PC-3 (cell line): ENCODE measurements at regions not wholly inside any gene's neighbourhood (a gene's known extent, or its start where the extent isn't known, plus 50 kb on each side); places are given as distances from the start of the nearest gene placed in this dataset.
"Not testable (repeated sequence)": the region's sequence is repeated elsewhere in the genome, so short reads cannot be mapped to it uniquely, and the experiment has no call there.

Experiments used
- ATAC-seq: fragments of 200-7000 bp; cut with Tn5 transposase; 2 replicates; pipeline ENCODE4 v1.9.1; 2020; ENCODE audit warnings: mild to moderate bottlenecking, moderate library complexity
- BruUV-seq: library from RNA; stranded (reverse); fragments of 400-500 nt; replicated peaks from 2 replicates; lab custom pipeline; 2021; lab: Mats Ljungman, UMichigan
- CTCF ChIA-PET: fragments of 300-600 bp; sonication (Branson Sonifier 250); formaldehyde crosslinking; loops from one replicate; lab custom pipeline; 2022; ENCODE audit warnings: antibody characterized with exemption; lab: Charles Lee
- POLR2A ChIA-PET: fragments of 300-600 bp; sonication (Branson Sonifier 250); formaldehyde crosslinking; loops from one replicate; lab custom pipeline; 2022; ENCODE audit warnings: antibody characterized with exemption; ENCODE audit not compliant: unreplicated experiment; lab: Charles Lee
- DNase-seq: peaks from one replicate; pipeline ENCODE4 v3.0.0-alpha.2; 2015
- H2AFZ ChIP-seq: fragments of 300-600 bp; sonication (generic); 2 replicates; pipeline ENCODE4 v1.6.0; 2016; ENCODE audit warnings: antibody characterized with exemption, low read length
- H3F3A ChIP-seq: fragments of 300-600 bp; sonication (generic); one replicate; pipeline ENCODE4 v1.6.0; 2017; ENCODE audit warnings: antibody characterized with exemption, low read length, control low read depth, mild to moderate bottlenecking; ENCODE audit not compliant: unreplicated experiment
- H3K27ac ChIP-seq: fragments of 300-600 bp; sonication (generic); 2 replicates; pipeline ENCODE4 v1.5.1; 2016; ENCODE audit warnings: mild to moderate bottlenecking, low read length
- H3K27me3 ChIP-seq: fragments of 300-600 bp; sonication (generic); 2 replicates; pipeline ENCODE4 v1.6.1; 2016; ENCODE audit warnings: low read length, mixed read lengths
- H3K36me3 ChIP-seq: fragments of 300-600 bp; sonication (generic); 2 replicates; pipeline ENCODE4 v1.6.1; 2016; ENCODE audit warnings: low read depth, mixed run types, low read length, mixed read lengths
- H3K4me1 ChIP-seq: fragments of 300-600 bp; sonication (generic); 2 replicates; pipeline ENCODE4 v1.5.1; 2016; ENCODE audit warnings: low read length; ENCODE audit not compliant: insufficient read depth
- H3K4me2 ChIP-seq: fragments of 300-600 bp; sonication (generic); 2 replicates; pipeline ENCODE4 v1.6.0; 2016; ENCODE audit warnings: low read length
- H3K4me3 ChIP-seq: fragments of 300-600 bp; sonication (generic); 2 replicates; pipeline ENCODE4 v1.5.1; 2016; ENCODE audit warnings: mild to moderate bottlenecking, low read length, mixed read lengths
- H3K79me2 ChIP-seq: fragments of 300-600 bp; sonication (generic); 2 replicates; pipeline ENCODE4 v1.6.1; 2017; ENCODE audit warnings: low read length, mixed read lengths
- H3K9ac ChIP-seq: fragments of 300-600 bp; sonication (generic); 2 replicates; pipeline ENCODE4 v1.6.0; 2016; ENCODE audit warnings: mild to moderate bottlenecking, low read length
- H3K9me2 ChIP-seq: fragments of 300-600 bp; sonication (generic); replicated peaks from 2 replicates; pipeline ENCODE4 v1.6.1; 2016; ENCODE audit warnings: mixed run types, low read length, mixed read lengths
- H3K9me3 ChIP-seq: fragments of 300-600 bp; sonication (generic); 2 replicates; pipeline ENCODE4 v1.6.1; 2016; ENCODE audit warnings: low read length, mixed read lengths
- H4K20me1 ChIP-seq: fragments of 300-600 bp; sonication (generic); 2 replicates; pipeline ENCODE4 v1.6.1; 2016; ENCODE audit warnings: low read length, mixed read lengths
- EZH2 ChIP-seq: fragments of 300-600 bp; sonication (generic); IDR thresholded peaks from one replicate; pipeline ENCODE4 v1.6.1; 2017; ENCODE audit warnings: antibody characterized with exemption, mild to moderate bottlenecking, low read length; ENCODE audit not compliant: unreplicated experiment
- EZH2phosphoT487 ChIP-seq: fragments of 300-600 bp; sonication (generic); IDR thresholded peaks from 2 replicates; pipeline ENCODE4 v1.6.1; 2018; ENCODE audit warnings: mild to moderate bottlenecking, antibody characterized with exemption, low read length, borderline replicate concordance
- intact Hi-C: fragments of 100-400 bp; cut with micrococcal nuclease; formaldehyde crosslinking; loops from 2 replicates; pipeline ENCODE4 v1.9.0; 2023
- TF ChIP-seq, protein P1 (sequence below): fragments of 300-600 bp; sonication (generic); conservative IDR thresholded peaks from 2 replicates; pipeline ENCODE4 v1.5.1; 2017; ENCODE audit warnings: antibody characterized with exemption, low read depth, mild to moderate bottlenecking, low read length

DNA sequence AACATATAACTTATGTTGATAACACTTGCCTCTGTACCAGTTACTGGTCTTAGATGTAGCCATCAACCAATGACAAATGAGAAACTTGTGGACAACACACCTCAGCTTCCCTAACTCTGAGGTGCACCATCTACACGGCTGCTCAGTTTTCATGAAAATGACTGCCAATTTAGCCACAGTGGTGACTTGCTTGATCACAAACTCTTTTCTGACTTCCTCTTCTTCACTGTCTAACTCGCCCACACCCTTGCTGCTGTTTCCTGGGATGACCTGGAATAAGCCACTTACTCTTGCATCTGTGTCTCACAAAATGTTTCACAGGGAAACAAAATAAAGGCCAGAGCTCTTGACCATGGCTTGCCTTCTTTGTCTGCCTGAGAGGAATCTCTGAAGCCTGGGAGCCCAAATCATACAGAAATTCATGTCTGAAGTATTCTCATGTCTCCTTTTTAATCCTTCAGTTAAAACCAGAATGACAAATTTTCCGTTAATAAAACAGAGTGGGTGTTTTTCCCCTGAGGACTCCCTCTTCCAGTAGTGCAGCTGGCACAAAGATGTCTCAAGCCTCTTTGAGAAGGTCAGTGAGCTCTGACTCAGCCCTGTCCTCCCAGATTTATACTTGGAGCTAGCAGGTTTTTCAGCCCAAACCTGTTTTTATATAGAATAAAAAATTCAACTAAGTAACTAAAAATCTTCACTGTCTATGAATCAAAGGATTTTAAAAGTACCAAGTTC is 126.5 kb upstream of the PAM start:
- POLR2A ChIA-PET: interaction anchor here (0.6 kb wide), 1 partner anchor 53 kb away, joined by 4 read pairs; no protein-coding TSS in a partner anchor

DNA sequence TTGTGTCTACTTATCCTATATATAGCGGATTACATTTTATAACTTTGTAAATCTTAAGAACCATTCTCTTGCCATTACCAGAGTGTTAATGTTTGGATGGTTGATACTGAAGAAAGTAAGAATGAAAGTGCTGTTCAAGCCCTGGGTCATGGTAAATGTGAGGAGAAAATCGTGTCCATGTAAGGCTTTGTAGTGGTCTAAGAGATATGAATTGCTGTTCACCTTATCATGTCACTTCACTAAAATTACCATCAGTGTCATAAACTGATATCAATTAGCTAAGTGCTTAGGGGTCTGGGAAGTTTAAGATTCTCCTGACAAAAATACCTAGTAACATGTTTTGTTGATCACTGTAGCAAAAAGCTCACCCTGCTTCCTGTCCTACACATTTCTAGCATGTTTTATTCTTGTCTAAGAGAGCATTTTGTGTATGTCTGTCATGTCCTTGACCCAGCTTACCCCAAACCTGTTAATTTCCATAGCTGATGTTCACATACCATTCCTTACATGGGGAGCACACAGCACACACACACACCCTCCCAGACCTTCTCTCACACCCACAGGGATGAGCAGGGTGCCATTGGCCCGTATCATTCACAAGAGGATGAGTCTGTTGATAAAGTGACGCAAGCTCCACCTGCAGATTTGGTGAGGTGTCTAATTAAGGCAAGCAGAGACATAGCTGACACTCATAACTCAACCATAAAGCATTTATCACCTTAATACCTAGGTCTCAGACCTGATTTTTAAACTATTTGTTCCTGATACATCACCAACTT is 125.1 kb upstream of the PAM start:
- BruUV-seq: no TSS peak
- DNase-seq: no peak
- Histone ChIP-seq H3K27ac (no peak overlapping the region), H2AFZ (no peak overlapping the region), H4K20me1 (no peaks in the 10 kb centered on the region), H3K9me3 (no peaks in the 10 kb centered on the region), H3F3A (peaks cover 9% of the 10 kb centered on the region), H3K4me3 (no peak overlapping the region), H3K27me3 (no peaks in the 10 kb centered on the region), H3K9me2 (no peaks in the 10 kb centered on the region), H3K36me3 (no peaks in the 10 kb centered on the region), H3K79me2 (no peaks in the 10 kb centered on the region), H3K4me1 (peaks cover 49% of the 10 kb centered on the region), H3K4me2 (no peak overlapping the region), H3K9ac (no peak overlapping the region)
- intact Hi-C loops: no loop called here
- TF ChIP-seq EZH2 (no peak), EZH2phosphoT487 (no peak)
- TF ChIP-seq, protein P1, sequence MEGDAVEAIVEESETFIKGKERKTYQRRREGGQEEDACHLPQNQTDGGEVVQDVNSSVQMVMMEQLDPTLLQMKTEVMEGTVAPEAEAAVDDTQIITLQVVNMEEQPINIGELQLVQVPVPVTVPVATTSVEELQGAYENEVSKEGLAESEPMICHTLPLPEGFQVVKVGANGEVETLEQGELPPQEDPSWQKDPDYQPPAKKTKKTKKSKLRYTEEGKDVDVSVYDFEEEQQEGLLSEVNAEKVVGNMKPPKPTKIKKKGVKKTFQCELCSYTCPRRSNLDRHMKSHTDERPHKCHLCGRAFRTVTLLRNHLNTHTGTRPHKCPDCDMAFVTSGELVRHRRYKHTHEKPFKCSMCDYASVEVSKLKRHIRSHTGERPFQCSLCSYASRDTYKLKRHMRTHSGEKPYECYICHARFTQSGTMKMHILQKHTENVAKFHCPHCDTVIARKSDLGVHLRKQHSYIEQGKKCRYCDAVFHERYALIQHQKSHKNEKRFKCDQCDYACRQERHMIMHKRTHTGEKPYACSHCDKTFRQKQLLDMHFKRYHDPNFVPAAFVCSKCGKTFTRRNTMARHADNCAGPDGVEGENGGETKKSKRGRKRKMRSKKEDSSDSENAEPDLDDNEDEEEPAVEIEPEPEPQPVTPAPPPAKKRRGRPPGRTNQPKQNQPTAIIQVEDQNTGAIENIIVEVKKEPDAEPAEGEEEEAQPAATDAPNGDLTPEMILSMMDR: no peak
- ChIA-PET POLR2A (no interaction called here), CTCF (no interaction called here)
- ATAC-seq: no peak

More for the DNA sequence above, 126.5 kb upstream of the PAM start:
- peak; percentile 48 for ATAC-seq
- BruUV-seq: no TSS peak
- no peaks in the 10 kb centered on the region for H3K79me2 ChIP-seq
- peak overlapping the region; percentile 66 for H3K27ac ChIP-seq
- peaks cover 60% of the 10 kb centered on the region for H3K4me1 ChIP-seq
- no peak overlapping the region for H2AFZ ChIP-seq
- H3K9me2 ChIP-seq: no peaks in the 10 kb centered on the region
- intact Hi-C loops: no loop called here
- H3K9ac ChIP-seq: no peak overlapping the region
- no peaks in the 10 kb centered on the region for H3K9me3 ChIP-seq
- H3K27me3 ChIP-seq: no peaks in the 10 kb centered on the region
- no peaks in the 10 kb centered on the region for H4K20me1 ChIP-seq
- no peak overlapping the region for H3K4me3 ChIP-seq
- peak overlapping the region; percentile 58 for H3K4me2 ChIP-seq
- DNase-seq: peak; percentile 99
- peaks cover 9% of the 10 kb centered on the region for H3F3A ChIP-seq
- TF ChIP-seq EZH2: no peak
- TF ChIP-seq EZH2phosphoT487: no peak
- TF ChIP-seq, protein P1: no peak
- CTCF ChIA-PET: interaction anchor here (0.5 to 0.9 kb wide), 2 partner anchors 54 to 87 kb away, joined by 4 to 5 read pairs; no protein-coding TSS in a partner anchor
- H3K36me3 ChIP-seq: no peaks in the 10 kb centered on the region

DNA sequence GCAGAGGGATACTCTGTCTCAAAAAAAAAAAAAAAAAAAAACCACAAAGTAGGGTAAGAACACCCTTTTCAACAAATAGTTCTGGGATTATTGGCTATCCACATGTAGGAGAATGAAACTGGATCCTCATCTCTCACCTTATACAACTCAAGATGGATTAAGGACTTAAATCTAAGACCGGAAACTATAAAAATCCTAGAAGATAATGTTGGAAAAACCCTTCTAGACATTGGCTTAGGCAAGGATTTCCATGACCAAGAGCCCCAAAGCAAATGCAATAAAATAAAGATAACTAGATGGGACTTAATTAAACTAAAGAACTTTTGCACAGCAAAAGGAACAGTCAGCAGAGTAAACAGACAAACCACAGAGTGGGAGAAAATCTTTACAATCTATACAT is 119.7 kb upstream of the PAM start:
- not testable (repeated sequence) for ATAC-seq

More for the DNA sequence above, 119.7 kb upstream of the PAM start:
- H3F3A ChIP-seq, H4K20me1 ChIP-seq, H3K36me3 ChIP-seq, H3K27me3 ChIP-seq, POLR2A ChIA-PET, H3K4me3 ChIP-seq, H2AFZ ChIP-seq, intact Hi-C loops, H3K27ac ChIP-seq, H3K9me2 ChIP-seq, H3K79me2 ChIP-seq, H3K4me2 ChIP-seq, DNase-seq, BruUV-seq, CTCF ChIA-PET, H3K9ac ChIP-seq, H3K9me3 ChIP-seq: not testable (repeated sequence)
- peaks cover 24% of the 10 kb centered on the region for H3K4me1 ChIP-seq
